UCSD-AML1 (cell line): ENCODE measurements at regions not wholly inside any gene's neighbourhood (a gene's known extent, or its start where the extent isn't known, plus 50 kb on each side); places are given as distances from the start of the nearest gene placed in this dataset.
A peak's percentile ranks its signal among the peaks of the same experiment; 100 is the strongest.
"Not testable (repeated sequence)": the region's sequence is repeated elsewhere in the genome, so short reads cannot be mapped to it uniquely, and the experiment has no call there.

Experiments
- DNase-seq: peaks from one replicate; lab custom pipeline; 2025; ENCODE audit not compliant: unreplicated experiment; lab: John Stamatoyannopoulos, UW

DNA sequence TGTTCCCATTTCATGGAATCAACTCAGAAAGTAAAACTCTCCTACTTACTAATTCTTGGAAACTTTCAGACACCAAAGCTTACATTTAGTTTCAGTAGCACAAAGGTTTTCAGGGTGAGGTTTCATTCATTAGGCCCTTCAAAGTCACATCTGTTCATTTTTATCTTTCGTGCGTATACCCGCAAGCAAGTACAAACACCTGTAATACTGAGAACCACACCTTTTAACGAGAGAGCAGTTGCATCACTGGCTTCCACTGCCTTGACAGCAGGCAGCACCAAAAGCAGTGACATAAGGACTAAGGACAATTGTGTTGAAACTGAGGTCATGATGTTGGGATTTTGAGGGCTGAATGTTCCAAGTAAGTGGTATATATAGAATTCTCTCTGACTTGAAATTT is 60.5 kb downstream of the GOLGA6L22 start:
- not testable (repeated sequence) for DNase-seq

DNA sequence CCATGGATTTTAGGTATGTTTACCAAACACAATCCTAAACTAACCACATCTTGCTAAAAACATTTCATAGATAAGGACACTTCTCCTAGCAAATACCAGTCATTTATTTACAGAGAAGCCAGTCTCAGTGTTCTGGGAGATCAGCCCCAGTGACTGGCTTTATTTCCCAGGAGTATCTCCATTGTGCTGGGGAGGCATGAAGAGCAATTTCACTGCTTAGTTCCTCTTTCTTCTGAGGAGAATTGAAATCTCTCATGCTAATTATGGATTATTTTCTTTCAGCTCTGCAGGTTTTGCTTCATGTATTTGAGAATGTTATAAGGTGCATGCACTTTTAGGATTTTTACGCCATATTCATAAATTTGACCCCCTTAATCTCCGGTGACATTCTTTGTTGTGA is 67.8 kb downstream of the GOLGA6L22 start:
- DNase-seq = not testable (repeated sequence)

DNA sequence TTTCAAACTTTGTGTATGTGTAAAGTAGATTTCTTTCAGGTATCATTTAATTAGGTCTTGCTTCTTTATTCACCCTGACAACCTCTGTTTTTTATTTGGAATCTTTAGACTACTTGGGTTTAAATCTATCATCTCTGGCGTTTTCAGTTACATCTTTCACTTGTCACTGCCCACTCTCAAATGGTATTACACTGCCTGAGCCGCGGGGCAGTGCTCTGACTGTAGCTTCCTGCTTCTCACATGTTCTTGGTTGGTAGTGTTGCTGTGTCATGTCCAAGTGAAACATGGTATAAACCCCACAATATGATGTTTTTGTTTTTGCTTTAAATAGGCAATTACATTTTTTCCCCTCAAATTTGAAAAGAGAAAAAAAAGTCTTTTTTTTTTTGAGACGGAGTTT is 68.3 kb downstream of the GOLGA6L22 start:
- not testable (repeated sequence) for DNase-seq

GRCh38 chr15:22529200-22529599 is 70.5 kb downstream of the GOLGA6L22 start:
- not testable (repeated sequence) for DNase-seq

DNA sequence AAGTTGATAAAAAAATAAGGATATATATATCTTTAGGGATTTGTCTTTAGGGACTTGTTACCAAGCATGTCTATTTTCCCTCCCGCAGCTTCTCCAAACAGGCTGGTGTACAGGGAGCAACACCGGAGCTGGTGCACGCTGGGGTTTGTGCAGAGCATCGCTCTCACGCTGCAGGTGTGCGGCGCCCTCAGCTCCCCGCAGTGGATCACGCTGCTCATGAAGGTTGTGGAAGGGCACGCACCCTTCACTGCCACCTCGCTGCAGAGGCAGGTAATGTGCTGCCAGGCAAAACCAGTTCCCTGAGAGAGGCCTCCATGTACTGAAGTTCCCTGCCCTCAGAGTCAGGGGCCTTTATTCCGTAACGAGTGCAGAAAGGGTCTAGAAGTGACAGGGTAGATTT is 101.0 kb downstream of the GOLGA6L22 start:
- not testable (repeated sequence) for DNase-seq

GRCh38 chr15:22561716-22562115 is 103.0 kb downstream of the GOLGA6L22 start:
- DNase-seq = not testable (repeated sequence)

DNA sequence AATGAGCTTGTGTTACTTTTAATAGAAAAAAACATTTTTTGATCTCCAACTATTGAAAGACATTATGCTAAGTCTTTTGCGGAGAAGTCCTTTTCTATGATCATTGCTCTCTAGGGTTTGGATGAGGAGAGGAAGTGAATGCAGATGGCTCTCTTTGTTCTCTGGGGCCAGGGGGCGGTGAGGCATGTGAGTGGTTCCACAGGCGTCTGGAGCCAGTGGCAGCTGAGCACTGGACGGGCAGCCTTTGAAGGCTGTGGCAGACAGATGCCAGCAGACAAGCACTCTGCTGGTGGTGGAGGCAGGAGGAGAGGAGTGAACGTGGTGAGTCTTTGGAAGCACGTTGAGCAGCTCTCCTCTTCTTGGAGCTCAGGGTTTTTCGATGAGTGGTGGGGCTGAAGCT is 107.8 kb downstream of the GOLGA6L22 start:
- DNase-seq = not testable (repeated sequence)

GRCh38 chr15:22569486-22569885 is 110.8 kb downstream of the GOLGA6L22 start:
- not testable (repeated sequence) for DNase-seq

DNA sequence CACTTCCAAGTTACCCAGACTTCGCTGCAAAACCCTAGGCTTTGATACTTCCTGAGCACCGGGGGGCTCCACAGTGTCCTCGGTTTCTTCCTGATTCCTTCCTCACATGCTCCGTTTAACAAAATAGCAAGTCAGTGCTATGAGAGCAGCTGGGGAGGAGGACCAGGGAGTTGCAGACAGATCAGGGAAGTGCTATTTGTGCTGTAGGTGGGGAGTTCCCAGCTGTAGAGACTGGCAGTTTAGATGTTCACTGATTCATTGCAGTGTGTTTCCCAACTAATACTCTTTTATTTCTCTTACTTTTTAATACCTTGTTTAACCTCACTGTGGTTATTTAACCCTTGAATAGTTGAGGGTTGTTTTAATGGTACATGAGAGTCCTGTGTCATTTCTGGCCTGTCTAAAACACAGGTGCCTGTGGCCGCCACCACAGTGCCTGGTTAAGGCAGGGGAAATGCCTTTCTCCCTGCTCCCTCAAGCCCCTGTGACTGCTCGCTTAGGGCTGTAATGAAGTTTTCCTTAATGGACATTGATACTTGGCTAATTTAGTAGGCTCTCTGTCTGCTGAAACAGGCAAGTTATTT is 113.5 kb downstream of the GOLGA6L22 start:
- DNase-seq = not testable (repeated sequence)

GRCh38 chr15:22572792-22573191 is 114.1 kb downstream of the GOLGA6L22 start:
- not testable (repeated sequence) for DNase-seq

DNA sequence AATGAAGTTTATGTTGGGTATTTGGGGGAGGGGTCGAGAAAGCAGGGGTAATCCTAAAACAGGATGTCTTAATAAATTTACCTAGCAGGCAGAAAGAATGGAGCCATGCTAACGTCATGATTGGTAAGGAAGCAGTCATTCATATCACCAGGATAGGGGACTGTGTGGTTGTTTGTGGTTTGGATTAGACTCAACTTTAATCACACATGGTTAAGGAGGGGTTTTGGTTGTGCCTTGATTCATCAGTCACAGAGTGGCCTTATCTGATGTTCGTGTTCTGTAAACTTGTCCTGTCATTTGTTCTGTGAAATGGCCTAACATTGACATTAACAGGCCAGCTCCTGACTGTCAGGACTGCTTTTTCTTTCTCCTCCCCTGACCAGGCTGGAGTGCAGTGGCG is 119.1 kb downstream of the GOLGA6L22 start:
- not testable (repeated sequence) for DNase-seq

DNA sequence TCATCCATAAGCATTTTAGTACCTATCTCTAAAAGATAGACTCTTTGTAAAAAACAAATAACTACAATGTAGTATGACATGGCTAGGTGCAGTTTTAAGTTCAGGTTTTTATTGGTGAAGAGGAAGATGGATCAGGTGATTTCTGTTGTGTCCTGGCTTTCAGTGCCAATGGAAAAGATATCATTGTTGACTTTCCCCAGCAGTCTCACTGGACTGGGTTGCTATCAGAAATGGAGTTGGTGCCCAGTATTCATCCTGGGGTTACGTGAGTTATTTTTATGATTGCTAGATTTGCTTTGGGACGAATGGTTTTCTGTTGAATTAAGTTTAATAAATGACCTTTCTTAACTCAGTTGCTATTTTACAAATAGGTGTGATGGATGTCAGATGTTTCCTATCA is 120.5 kb downstream of the GOLGA6L22 start:
- DNase-seq = not testable (repeated sequence)

GRCh38 chr15:22587391-22587790 is 128.7 kb downstream of the GOLGA6L22 start:
- not testable (repeated sequence) for DNase-seq

DNA sequence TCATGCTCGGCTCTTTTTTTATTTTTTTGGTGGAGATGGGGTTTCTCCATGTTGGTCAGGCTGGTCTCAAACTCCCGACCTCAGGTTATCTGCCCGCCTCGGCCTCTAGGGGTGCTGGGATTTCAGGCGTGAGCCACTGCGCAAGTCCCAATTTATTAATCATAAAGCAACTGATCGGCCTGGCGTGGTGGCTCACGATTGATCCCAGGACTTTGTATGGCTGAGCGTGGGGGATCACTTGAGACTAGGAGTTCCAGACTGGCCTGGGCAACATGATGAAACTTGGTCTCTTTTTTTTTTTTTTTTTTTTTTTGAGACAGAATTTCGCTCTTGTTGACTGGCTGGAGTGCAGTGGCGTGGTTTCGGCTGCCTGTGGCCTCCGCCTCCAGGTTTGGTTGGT is 139.8 kb downstream of the GOLGA6L22 start:
- not testable (repeated sequence) for DNase-seq

- not testable (repeated sequence) for DNase-seq
Measured at GRCh38 chr15:22599526-22600320, 141.0 kb downstream of the GOLGA6L22 start.

DNA sequence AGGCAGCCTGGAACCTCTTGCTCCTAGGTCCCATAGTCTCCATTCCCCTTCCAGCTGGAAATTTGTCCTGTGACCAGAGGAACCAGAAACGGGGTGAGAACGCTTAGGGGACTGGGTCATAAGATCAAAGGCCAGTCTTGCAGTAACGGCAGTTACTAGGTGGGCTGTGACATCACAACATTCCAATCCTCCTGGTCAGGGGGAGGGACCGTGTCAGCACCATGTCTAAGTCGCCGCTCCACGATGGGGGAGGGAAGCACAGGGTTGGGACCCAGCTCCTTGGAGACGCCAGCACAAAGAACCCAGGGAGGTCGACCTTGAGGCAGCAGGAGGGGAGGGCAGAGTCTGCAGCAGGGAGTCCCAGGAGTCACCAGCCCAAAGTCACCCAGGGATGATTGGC is 158.3 kb downstream of the GOLGA6L22 start:
- DNase-seq = not testable (repeated sequence)

- not testable (repeated sequence) for DNase-seq
Measured at GRCh38 chr15:22631789-22632188, 154.7 kb upstream of the NIPA1 start.

- not testable (repeated sequence) for DNase-seq
Measured at GRCh38 chr15:22639983-22640382, 146.5 kb upstream of the NIPA1 start.

DNA sequence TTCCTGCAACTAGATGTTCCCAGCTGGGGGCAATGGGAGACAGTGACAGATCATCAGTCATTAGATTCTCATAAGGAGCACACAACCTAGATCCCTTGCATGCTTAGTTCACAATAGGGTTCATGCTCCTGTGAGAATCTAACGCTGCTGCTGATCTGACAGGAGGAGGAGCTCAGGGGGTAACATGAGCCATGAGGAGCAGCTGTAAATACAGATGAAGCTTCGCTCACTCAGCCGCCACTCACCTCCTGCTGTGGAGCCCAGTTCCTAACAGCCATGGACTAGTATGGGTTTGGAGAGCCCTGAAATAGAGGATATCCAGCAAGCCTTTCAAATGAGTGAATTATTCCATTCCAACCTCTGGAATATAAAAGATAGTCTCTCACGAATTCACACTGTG is 137.0 kb upstream of the NIPA1 start:
- DNase-seq = not testable (repeated sequence)

- DNase-seq = not testable (repeated sequence)
Measured at GRCh38 chr15:22651179-22651578, 135.3 kb upstream of the NIPA1 start.

DNA sequence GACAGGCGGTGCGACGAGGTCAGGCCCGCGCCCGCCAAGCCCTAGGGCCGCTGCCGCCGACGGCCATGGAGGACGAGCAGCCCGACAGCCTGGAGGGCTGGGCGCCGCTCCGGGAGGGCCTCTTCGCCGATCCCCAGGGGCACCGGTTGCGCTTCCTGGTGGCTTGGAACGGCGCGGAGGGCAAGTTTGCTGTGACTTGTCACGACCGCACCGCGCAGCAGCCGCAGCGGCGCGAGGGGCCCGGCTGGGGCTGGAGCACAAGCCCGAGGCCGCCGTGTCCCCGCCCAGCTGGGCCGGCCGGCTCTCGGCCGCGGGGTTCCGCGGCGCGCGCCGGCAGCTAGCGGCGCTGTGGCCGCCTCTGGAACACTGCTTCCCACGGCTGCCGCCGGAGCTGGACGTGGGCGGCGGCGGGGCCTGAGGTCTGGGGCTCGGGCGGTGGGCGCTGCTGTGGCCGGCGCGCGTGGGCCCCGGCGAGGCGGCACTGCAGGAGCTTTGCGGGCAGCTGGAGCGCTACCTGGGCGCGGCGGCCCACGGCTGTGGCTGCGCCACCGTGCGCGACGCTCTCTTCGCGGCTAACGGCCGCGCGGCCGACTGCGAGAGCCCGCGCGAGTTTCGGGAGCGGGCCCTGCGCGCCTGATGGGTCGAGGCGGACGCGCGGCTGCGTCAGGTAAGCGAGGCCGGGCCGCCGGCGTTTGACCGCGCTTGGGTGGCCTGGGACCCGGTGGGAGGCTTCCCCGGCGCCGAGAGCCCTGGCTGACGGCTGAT is 122.0 kb upstream of the NIPA1 start:
- DNase-seq = peak; percentile 19
